ENCODE measurements at regions not wholly inside any gene's neighbourhood (a gene's known extent, or its start where the extent isn't known, plus 50 kb on each side); places are given as distances from the start of the nearest gene placed in this dataset.
A peak's percentile ranks its signal among the peaks of the same experiment; 100 is the strongest.
"Not testable (repeated sequence)": the region's sequence is repeated elsewhere in the genome, so short reads cannot be mapped to it uniquely, and the experiment has no call there.

GRCh38 chr2:230634146-230634545, 78.5 kb upstream of the CAB39 start:
- H3K27me3 ChIP-seq = no peaks in the 10 kb centered on the region
- H3K36me3 ChIP-seq = no peaks in the 10 kb centered on the region
- no peak for DNase-seq
- H3K4me3 ChIP-seq = no peak overlapping the region
- H3K9me3 ChIP-seq = no peaks in the 10 kb centered on the region

DNA sequence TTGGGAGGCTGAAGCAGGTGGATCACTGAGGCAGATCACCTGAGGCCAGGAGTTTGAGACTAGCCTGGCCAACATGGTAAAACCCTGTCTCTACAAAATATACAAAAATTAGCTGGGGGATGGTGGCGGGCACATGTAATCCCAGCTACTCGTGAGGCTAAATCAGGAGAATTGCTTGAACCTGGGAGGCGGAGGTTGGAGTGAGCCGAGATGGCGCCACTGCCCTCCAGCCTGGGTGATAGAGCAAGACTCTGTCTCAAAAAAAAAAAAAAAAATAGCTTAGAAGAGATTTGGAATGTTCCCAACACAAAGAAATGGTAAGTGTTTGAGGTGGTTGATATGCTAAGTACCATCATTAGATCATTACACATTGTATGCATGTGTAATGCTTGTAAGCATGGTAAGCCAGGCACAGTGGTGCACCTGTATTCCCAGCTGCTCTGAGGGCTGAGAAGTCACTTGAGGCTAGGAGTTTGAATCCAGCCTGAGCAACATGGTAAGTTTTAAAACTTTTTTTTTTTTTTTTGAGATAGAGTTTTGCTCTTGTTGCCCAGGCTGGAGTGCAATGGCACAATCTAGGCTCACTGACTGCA, 77.8 kb upstream of the CAB39 start:
- H3K27me3 ChIP-seq, DNase-seq, H3K4me3 ChIP-seq, H3K36me3 ChIP-seq, H3K9me3 ChIP-seq: not testable (repeated sequence)

- Histone ChIP-seq H3K27me3 (no peaks in the 10 kb centered on the region), H3K36me3 (no peaks in the 10 kb centered on the region), H3K4me3 (no peak overlapping the region), H3K9me3 (no peaks in the 10 kb centered on the region)
- DNase-seq = no peak
Observed at GRCh38 chr2:230636684-230637271, 75.9 kb upstream of the CAB39 start.

- not testable (repeated sequence) for H3K9me3 ChIP-seq, DNase-seq, H3K27me3 ChIP-seq, H3K36me3 ChIP-seq, H3K4me3 ChIP-seq
Observed at GRCh38 chr2:230637486-230637885, 75.2 kb upstream of the CAB39 start.

- peak; percentile 78 for DNase-seq
- Histone ChIP-seq H3K36me3 (no peaks in the 10 kb centered on the region), H3K4me3 (no peak overlapping the region), H3K27me3 (no peaks in the 10 kb centered on the region), H3K9me3 (no peaks in the 10 kb centered on the region)
Observed at GRCh38 chr2:230640540-230641011, 72.1 kb upstream of the CAB39 start.

- no peaks in the 10 kb centered on the region for H3K27me3 ChIP-seq
- DNase-seq = no peak
- H3K36me3 ChIP-seq = no peaks in the 10 kb centered on the region
- no peak overlapping the region for H3K4me3 ChIP-seq
- H3K9me3 ChIP-seq = peaks cover 8% of the 10 kb centered on the region; the same call in 1 of the 2 replicates
Observed at GRCh38 chr2:230642966-230643365, 69.7 kb upstream of the CAB39 start.

DNA sequence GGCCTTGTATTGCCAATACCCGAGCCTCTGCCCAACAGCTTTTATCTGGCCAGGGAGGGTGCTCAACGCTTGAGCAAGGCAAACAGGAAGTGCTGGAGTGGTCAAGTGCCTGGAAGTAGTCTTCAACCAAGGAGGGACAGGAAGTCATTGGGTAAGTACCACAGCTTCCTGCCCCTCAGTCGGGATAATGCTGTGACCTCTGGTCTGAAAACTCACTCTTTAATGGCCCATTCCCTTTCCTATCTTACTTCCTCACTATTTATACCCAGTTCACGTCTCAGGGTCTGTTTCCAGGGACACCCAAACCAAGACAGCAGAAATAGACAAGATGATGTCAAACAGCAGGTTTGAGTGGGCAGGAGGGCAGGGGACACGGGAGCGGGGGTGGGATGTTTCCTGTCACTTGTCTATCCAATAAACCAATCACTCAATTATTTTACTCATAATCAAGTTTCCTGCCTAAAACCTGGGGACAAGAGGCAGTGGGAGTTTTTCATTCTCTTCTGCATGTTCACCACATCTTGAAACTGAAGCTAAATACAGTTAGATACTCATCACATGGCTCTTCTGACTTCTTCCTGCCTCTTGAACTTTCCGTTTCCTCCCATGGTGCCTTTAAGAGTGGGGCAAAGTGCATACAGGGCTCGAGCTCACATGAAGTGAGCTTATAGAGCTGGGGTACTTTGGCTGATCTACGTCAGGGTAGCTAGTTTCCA, 68.9 kb upstream of the CAB39 start:
- Histone ChIP-seq H3K27me3 (no peaks in the 10 kb centered on the region), H3K36me3 (no peaks in the 10 kb centered on the region), H3K4me3 (no peak overlapping the region), H3K9me3 (peaks cover 9% of the 10 kb centered on the region; the same call in 1 of the 2 replicates)
- DNase-seq = no peak

GRCh38 chr2:230644356-230644935, 68.2 kb upstream of the CAB39 start:
- H3K9me3 ChIP-seq = peaks cover 9% of the 10 kb centered on the region; the same call in 1 of the 2 replicates
- no peaks in the 10 kb centered on the region for H3K27me3 ChIP-seq
- no peaks in the 10 kb centered on the region for H3K36me3 ChIP-seq
- H3K4me3 ChIP-seq = no peak overlapping the region
- no peak for DNase-seq

DNA sequence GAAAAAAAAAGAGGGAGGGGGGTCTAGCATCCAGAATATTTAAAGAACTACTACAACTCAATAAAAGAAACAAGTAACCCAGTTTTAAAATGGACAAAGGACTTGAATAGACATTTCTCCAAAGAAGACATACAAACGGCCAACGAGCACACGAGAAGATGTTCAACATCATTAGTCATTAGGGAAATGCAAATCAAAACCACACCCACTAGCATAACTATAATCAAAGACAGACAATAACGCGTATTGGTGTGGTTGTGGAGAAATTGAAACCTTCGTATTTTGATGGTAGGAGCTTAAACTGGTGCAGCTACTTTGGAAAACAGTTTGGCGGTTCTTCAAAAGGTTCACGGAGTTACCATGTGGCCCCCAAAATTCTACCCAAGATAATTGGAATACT, 64.3 kb upstream of the CAB39 start:
- Histone ChIP-seq H3K9me3 (peaks cover 9% of the 10 kb centered on the region; the same call in 1 of the 2 replicates), H3K4me3 (no peak overlapping the region), H3K36me3 (no peaks in the 10 kb centered on the region), H3K27me3 (no peaks in the 10 kb centered on the region)
- DNase-seq = no peak

GRCh38 chr2:230650585-230651137, 62.0 kb upstream of the CAB39 start:
- H3K27me3 ChIP-seq = no peaks in the 10 kb centered on the region
- H3K36me3 ChIP-seq = no peaks in the 10 kb centered on the region
- DNase-seq = no peak

GRCh38 chr2:230654057-230654456, 58.6 kb upstream of the CAB39 start:
- no peaks in the 10 kb centered on the region for H3K36me3 ChIP-seq
- no peaks in the 10 kb centered on the region for H3K27me3 ChIP-seq
- no peaks in the 10 kb centered on the region for H3K9me3 ChIP-seq
- DNase-seq = no peak
- H3K4me3 ChIP-seq = no peak overlapping the region

More at GRCh38 chr2:230650585-230651137, 62.0 kb upstream of the CAB39 start:
- no peak overlapping the region for H3K4me3 ChIP-seq
- H3K9me3 ChIP-seq = peaks cover 9% of the 10 kb centered on the region; the same call in 1 of the 2 replicates

DNA sequence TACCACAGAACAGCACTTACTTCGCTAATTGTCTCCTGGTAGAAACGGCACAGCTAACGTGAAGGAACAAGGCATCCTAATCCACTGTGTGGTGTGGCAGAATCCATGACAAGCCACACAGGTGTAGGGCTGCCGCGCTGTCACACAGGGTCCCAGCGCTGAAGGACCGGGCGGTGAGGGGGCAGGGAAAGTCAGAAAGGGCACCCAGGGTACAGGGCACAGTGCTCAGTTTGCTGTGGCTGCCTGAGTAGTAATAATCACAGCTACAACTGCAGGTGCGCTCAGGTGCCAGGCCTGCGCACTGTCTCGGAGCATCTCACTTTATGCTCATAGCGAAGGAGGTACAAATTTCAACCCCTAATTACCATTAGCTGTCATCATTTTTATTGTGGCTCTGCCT, 55.2 kb upstream of the CAB39 start:
- Histone ChIP-seq H3K9me3 (no peaks in the 10 kb centered on the region), H3K4me3 (no peak overlapping the region), H3K36me3 (no peaks in the 10 kb centered on the region), H3K27me3 (no peaks in the 10 kb centered on the region)
- no peak for DNase-seq

DNA sequence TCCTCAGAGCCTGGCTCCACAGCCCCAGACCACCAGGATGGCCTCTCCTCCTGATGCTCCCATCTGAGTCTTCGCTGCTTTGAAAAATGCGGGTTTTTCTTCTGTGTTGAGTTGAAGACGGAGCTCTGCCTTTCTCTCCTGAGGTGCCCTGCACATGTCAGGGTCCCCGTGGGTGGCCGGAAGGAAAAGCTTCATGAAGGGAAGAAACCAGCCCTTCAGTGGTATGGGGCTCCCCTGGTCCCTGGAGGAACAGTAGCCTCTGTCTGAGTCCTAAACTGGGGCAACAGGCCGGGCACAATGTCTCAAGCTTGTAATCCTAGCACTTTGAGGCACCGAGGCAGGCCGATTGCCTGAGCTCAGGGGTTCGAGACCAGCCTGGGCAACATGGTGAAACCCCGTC, 54.7 kb upstream of the CAB39 start:
- H3K36me3 ChIP-seq = no peaks in the 10 kb centered on the region
- no peaks in the 10 kb centered on the region for H3K9me3 ChIP-seq
- DNase-seq = no peak
- no peak overlapping the region for H3K4me3 ChIP-seq
- H3K27me3 ChIP-seq = no peaks in the 10 kb centered on the region

GRCh38 chr2:230658577-230658876, 54.1 kb upstream of the CAB39 start:
- no peaks in the 10 kb centered on the region for H3K9me3 ChIP-seq
- H3K4me3 ChIP-seq = no peak overlapping the region
- H3K36me3 ChIP-seq = no peaks in the 10 kb centered on the region
- H3K27me3 ChIP-seq = no peaks in the 10 kb centered on the region
- DNase-seq = no peak

GRCh38 chr2:230658877-230659652, 53.6 kb upstream of the CAB39 start:
- Histone ChIP-seq H3K9me3 (no peaks in the 10 kb centered on the region), H3K27me3 (no peaks in the 10 kb centered on the region), H3K36me3 (no peaks in the 10 kb centered on the region), H3K4me3 (no peak overlapping the region)
- DNase-seq = no peak

- no peak for DNase-seq
- H3K4me3 ChIP-seq = no peak overlapping the region
- no peaks in the 10 kb centered on the region for H3K27me3 ChIP-seq
- H3K9me3 ChIP-seq = no peaks in the 10 kb centered on the region
- H3K36me3 ChIP-seq = no peaks in the 10 kb centered on the region
Observed at GRCh38 chr2:230660294-230661060, 52.2 kb upstream of the CAB39 start.

All from MG63 (cell line).